HepG2 (cell line): ENCODE measurements at regions not wholly inside any gene's neighbourhood (a gene's known extent, or its start where the extent isn't known, plus 50 kb on each side); places are given as distances from the start of the nearest gene placed in this dataset.

Experiments
- ARID2 ChIP-seq: sonication (generic); formaldehyde crosslinking; IDR thresholded peaks from 2 replicates; pipeline ENCODE4 v1.8.1; 2022; ENCODE audit warnings: mild to moderate bottlenecking, missing genetic modification reagents, borderline replicate concordance
- FOXA3 ChIP-seq: IDR thresholded peaks from 2 replicates; pipeline ENCODE4 v1.6.1; 2016; ENCODE audit warnings: missing genetic modification reagents, missing compliant biosample characterization
- LCORL ChIP-seq, 2 experiments: fragments of 450-650 bp in 1 of 2; sonication (generic) in 1 of 2; formaldehyde crosslinking in 1 of 2; IDR thresholded peaks; 2 replicates each; pipeline versions ENCODE4 v1.5.0 to v1.6.1; 2017 to 2020; ENCODE audit warnings: antibody characterized with exemption in 1 of 2, missing genetic modification reagents in 1 of 2
- MIXL1 ChIP-seq: IDR thresholded peaks from 2 replicates; pipeline ENCODE4 v1.6.1; 2016
- NFIB ChIP-seq: sonication (generic); formaldehyde crosslinking; IDR thresholded peaks from 2 replicates; pipeline ENCODE4 v1.9.0; 2021; ENCODE audit warnings: missing genetic modification reagents, mild to moderate bottlenecking, borderline replicate concordance
- ONECUT2 ChIP-seq: sonication (generic); formaldehyde crosslinking; IDR thresholded peaks from 2 replicates; pipeline ENCODE4 v1.4.0; 2020; ENCODE audit warnings: missing genetic modification reagents
- RELA ChIP-seq: sonication (generic); formaldehyde crosslinking; IDR thresholded peaks from 2 replicates; pipeline ENCODE4 v1.4.0; 2020; ENCODE audit warnings: missing genetic modification reagents
- RFXANK ChIP-seq: IDR thresholded peaks from 2 replicates; pipeline ENCODE4 v1.6.1; 2016
- RFXAP ChIP-seq: sonication (generic); formaldehyde crosslinking; IDR thresholded peaks from 2 replicates; pipeline ENCODE4 v1.4.0; 2020; ENCODE audit warnings: missing genetic modification reagents, borderline replicate concordance
- SAFB2 ChIP-seq: sonication (generic); formaldehyde crosslinking; IDR thresholded peaks from 2 replicates; pipeline ENCODE4 v1.5.1; 2020; ENCODE audit warnings: missing genetic modification reagents, low read depth, mild to moderate bottlenecking, borderline replicate concordance
- SAP130 ChIP-seq: IDR thresholded peaks from 2 replicates; pipeline ENCODE4 v1.6.1; 2016; ENCODE audit warnings: low read depth
- SIX1 ChIP-seq: sonication (generic); formaldehyde crosslinking; IDR thresholded peaks from 2 replicates; pipeline ENCODE4 v1.4.0; 2020; ENCODE audit warnings: missing genetic modification reagents, borderline replicate concordance
- SOX5 ChIP-seq: IDR thresholded peaks from 2 replicates; pipeline ENCODE4 v1.6.1; 2016; ENCODE audit warnings: borderline replicate concordance
- TEAD3 ChIP-seq: optimal IDR thresholded peaks from 2 replicates; pipeline ENCODE3; 2016; ENCODE audit warnings: borderline replicate concordance
- YY1 ChIP-seq: IDR thresholded peaks from 2 replicates; pipeline ENCODE4 v1.6.1; 2011; ENCODE audit warnings: low read length, low read depth, moderate library complexity, mild to moderate bottlenecking; ENCODE audit not compliant: insufficient read depth, insufficient replicate concordance
- ZNF121 ChIP-seq: sonication (generic); formaldehyde crosslinking; IDR thresholded peaks from 2 replicates; pipeline ENCODE4 v1.5.0; 2020; ENCODE audit warnings: mild to moderate bottlenecking, missing genetic modification reagents
- ZNF160 ChIP-seq: sonication (generic); formaldehyde crosslinking; IDR thresholded peaks from 2 replicates; pipeline ENCODE4 v1.8.0; 2022; ENCODE audit warnings: mild to moderate bottlenecking, inconsistent platforms, missing genetic modification reagents
- ZNF207 ChIP-seq: fragments of 450-650 bp; IDR thresholded peaks from 2 replicates; pipeline ENCODE4 v1.6.1; 2016; ENCODE audit warnings: antibody characterized with exemption, borderline replicate concordance
- ZNF354B ChIP-seq: sonication (generic); formaldehyde crosslinking; IDR thresholded peaks from 2 replicates; pipeline ENCODE4 v1.8.0; 2022; ENCODE audit warnings: mild to moderate bottlenecking, missing genetic modification reagents
- ZNF850 ChIP-seq: sonication (generic); formaldehyde crosslinking; conservative IDR thresholded peaks from 2 replicates; pipeline ENCODE4 v1.9.0; 2021; ENCODE audit warnings: mild to moderate bottlenecking, missing genetic modification reagents
- ZZZ3 ChIP-seq: sonication (generic); formaldehyde crosslinking; IDR thresholded peaks from 2 replicates; pipeline ENCODE4 v1.4.0; 2020; ENCODE audit warnings: missing genetic modification reagents, mild to moderate bottlenecking, borderline replicate concordance
- TF ChIP-seq, protein P1 (sequence below): sonication (generic); formaldehyde crosslinking; IDR thresholded peaks from 2 replicates; pipeline ENCODE4 v1.5.0; 2020; ENCODE audit warnings: missing genetic modification reagents, mild to moderate bottlenecking, borderline replicate concordance
- TF ChIP-seq, protein P2 (sequence below): sonication (generic); formaldehyde crosslinking; IDR thresholded peaks from 2 replicates; pipeline ENCODE4 v1.4.0; 2020; ENCODE audit warnings: missing genetic modification reagents
- TF ChIP-seq, protein P3 (sequence below): sonication (generic); formaldehyde crosslinking; IDR thresholded peaks from 2 replicates; pipeline ENCODE4 v1.4.0; 2020; ENCODE audit warnings: missing genetic modification reagents
- TF ChIP-seq, protein P4 (sequence below): sonication (generic); formaldehyde crosslinking; IDR thresholded peaks from 2 replicates; pipeline ENCODE4 v1.4.0; 2020; ENCODE audit warnings: mild to moderate bottlenecking, missing genetic modification reagents

DNA sequence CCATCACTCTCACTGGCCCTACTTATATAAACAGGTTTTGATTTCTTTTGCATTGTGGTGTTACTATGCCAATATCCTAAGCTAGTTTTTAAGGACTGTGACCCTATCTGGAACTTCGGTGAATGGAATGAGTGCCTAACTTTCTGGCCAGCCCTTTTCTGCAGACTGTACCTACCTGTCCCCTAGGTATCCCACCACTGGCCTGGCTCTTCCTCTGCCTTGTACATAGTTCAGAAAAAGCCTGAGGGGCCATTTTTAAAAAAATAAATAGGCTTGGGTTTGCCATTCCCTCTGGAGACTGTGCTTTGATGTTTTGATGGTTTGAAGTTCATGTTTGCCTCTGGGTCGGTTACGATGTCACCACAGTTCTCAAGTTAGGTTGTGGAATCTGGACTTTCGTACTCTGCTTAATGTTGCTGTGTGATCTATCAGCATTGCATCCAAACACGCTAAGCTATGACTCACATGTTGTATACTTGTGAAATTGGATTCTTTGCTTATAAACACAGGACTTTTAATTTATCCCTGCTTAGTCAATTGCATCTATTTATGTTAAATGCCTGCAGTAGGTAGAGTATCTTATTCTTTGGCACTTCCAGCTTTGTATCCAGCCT lies 182.0 kb downstream of the ANKRD50 start (continued):
- TF ChIP-seq ZNF354B (CRISPR knock-in tag) (no peak), SOX5 (CRISPR knock-in tag) (peak; percentile 94), SAP130 (CRISPR knock-in tag) (peak; percentile 75), ZNF160 (CRISPR knock-in tag) (no peak), ZZZ3 (no peak), NFIB (CRISPR knock-in tag) (no peak), RELA (CRISPR knock-in tag) (no peak), ZNF121 (CRISPR knock-in tag) (no peak), ONECUT2 (CRISPR knock-in tag) (0 out of 2 replicates have a peak, but pooled peaks have one; percentile 1), TEAD3 (peak; percentile 95), MIXL1 (CRISPR knock-in tag) (peak; percentile 95), FOXA3 (CRISPR knock-in tag) (peak; percentile 97), RFXANK (CRISPR knock-in tag) (0 out of 2 replicates have a peak, but pooled peaks have one; percentile 39), LCORL (IDR thresholded peaks at IDR 0.05) (no peak), LCORL (CRISPR knock-in tag; IDR thresholded peaks at IDR 0.05) (peak; percentile 89), ZNF850 (no peak), RFXAP (peak; percentile 73; the same call in 1 of the 2 replicates), ARID2 (peak; percentile 62; the same call in 1 of the 2 replicates), YY1 (peak; percentile 80), SAFB2 (CRISPR knock-in tag) (no peak), ZNF207 (no peak), SIX1 (CRISPR knock-in tag) (peak; percentile 91)
- TF ChIP-seq, protein P1, sequence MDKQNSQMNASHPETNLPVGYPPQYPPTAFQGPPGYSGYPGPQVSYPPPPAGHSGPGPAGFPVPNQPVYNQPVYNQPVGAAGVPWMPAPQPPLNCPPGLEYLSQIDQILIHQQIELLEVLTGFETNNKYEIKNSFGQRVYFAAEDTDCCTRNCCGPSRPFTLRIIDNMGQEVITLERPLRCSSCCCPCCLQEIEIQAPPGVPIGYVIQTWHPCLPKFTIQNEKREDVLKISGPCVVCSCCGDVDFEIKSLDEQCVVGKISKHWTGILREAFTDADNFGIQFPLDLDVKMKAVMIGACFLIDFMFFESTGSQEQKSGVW (CRISPR knock-in tag) = no peak; the same call in 1 of the 2 replicates
- TF ChIP-seq, protein P2, sequence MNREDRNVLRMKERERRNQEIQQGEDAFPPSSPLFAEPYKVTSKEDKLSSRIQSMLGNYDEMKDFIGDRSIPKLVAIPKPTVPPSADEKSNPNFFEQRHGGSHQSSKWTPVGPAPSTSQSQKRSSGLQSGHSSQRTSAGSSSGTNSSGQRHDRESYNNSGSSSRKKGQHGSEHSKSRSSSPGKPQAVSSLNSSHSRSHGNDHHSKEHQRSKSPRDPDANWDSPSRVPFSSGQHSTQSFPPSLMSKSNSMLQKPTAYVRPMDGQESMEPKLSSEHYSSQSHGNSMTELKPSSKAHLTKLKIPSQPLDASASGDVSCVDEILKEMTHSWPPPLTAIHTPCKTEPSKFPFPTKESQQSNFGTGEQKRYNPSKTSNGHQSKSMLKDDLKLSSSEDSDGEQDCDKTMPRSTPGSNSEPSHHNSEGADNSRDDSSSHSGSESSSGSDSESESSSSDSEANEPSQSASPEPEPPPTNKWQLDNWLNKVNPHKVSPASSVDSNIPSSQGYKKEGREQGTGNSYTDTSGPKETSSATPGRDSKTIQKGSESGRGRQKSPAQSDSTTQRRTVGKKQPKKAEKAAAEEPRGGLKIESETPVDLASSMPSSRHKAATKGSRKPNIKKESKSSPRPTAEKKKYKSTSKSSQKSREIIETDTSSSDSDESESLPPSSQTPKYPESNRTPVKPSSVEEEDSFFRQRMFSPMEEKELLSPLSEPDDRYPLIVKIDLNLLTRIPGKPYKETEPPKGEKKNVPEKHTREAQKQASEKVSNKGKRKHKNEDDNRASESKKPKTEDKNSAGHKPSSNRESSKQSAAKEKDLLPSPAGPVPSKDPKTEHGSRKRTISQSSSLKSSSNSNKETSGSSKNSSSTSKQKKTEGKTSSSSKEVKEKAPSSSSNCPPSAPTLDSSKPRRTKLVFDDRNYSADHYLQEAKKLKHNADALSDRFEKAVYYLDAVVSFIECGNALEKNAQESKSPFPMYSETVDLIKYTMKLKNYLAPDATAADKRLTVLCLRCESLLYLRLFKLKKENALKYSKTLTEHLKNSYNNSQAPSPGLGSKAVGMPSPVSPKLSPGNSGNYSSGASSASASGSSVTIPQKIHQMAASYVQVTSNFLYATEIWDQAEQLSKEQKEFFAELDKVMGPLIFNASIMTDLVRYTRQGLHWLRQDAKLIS (CRISPR knock-in tag) = no peak
- TF ChIP-seq, protein P3, sequence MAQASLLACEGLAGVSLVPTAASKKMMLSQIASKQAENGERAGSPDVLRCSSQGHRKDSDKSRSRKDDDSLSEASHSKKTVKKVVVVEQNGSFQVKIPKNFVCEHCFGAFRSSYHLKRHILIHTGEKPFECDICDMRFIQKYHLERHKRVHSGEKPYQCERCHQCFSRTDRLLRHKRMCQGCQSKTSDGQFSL (CRISPR knock-in tag) = no peak
- TF ChIP-seq, protein P4, sequence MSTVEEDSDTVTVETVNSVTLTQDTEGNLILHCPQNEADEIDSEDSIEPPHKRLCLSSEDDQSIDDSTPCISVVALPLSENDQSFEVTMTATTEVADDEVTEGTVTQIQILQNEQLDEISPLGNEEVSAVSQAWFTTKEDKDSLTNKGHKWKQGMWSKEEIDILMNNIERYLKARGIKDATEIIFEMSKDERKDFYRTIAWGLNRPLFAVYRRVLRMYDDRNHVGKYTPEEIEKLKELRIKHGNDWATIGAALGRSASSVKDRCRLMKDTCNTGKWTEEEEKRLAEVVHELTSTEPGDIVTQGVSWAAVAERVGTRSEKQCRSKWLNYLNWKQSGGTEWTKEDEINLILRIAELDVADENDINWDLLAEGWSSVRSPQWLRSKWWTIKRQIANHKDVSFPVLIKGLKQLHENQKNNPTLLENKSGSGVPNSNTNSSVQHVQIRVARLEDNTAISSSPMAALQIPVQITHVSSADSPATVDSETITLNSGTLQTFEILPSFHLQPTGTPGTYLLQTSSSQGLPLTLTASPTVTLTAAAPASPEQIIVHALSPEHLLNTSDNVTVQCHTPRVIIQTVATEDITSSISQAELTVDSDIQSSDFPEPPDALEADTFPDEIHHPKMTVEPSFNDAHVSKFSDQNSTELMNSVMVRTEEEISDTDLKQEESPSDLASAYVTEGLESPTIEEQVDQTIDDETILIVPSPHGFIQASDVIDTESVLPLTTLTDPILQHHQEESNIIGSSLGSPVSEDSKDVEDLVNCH (CRISPR knock-in tag) = no peak
